HepG2 (cell line): ENCODE measurements at regions not wholly inside any gene's neighbourhood (a gene's known extent, or its start where the extent isn't known, plus 50 kb on each side); places are given as distances from the start of the nearest gene placed in this dataset.

Experiments
- BORCS8-MEF2B ChIP-seq: sonication (generic); formaldehyde crosslinking; IDR thresholded peaks from 2 replicates; pipeline ENCODE4 v1.8.0; 2022; ENCODE audit warnings: mild to moderate bottlenecking, missing genetic modification reagents
- FOSL1 ChIP-seq: sonication (generic); formaldehyde crosslinking; IDR thresholded peaks from 2 replicates; pipeline ENCODE4 v1.9.0; 2021; ENCODE audit warnings: missing genetic modification reagents, borderline replicate concordance
- FOXK2 ChIP-seq: fragments of 450-650 bp; IDR thresholded peaks from 2 replicates; pipeline ENCODE4 v1.6.1; 2016
- HCFC1 ChIP-seq: fragments of 150-350 bp; IDR thresholded peaks from 2 replicates; pipeline ENCODE4 v1.6.1; 2014; ENCODE audit warnings: low read depth, low read length
- HDAC1 ChIP-seq: sonication (generic); formaldehyde crosslinking; IDR thresholded peaks from 2 replicates; pipeline ENCODE4 v1.5.1; 2020; ENCODE audit warnings: mild to moderate bottlenecking, missing genetic modification reagents
- HDAC2 ChIP-seq: sonication (generic); formaldehyde crosslinking; IDR thresholded peaks from 2 replicates; pipeline ENCODE4 v1.4.0; 2020; ENCODE audit warnings: missing genetic modification reagents
- KLF15 ChIP-seq: sonication (generic); formaldehyde crosslinking; IDR thresholded peaks from 2 replicates; pipeline ENCODE4 v1.8.1; 2023; ENCODE audit warnings: borderline replicate concordance, mild to moderate bottlenecking, inconsistent platforms, missing genetic modification reagents, mixed read lengths
- MBNL3 ChIP-seq: fragments of 250-450 bp; sonication (Bioruptor Pico); conservative IDR thresholded peaks from 2 replicates; pipeline ENCODE4 v1.8.0; 2022; ENCODE audit warnings: mild to moderate bottlenecking, inconsistent platforms
- POGZ ChIP-seq: sonication (generic); formaldehyde crosslinking; IDR thresholded peaks from 2 replicates; pipeline ENCODE4 v1.4.0; 2020; ENCODE audit warnings: mild to moderate bottlenecking, missing genetic modification reagents
- POLR2AphosphoS5 ChIP-seq: IDR thresholded peaks from 2 replicates; pipeline ENCODE4 v1.6.1; 2012; ENCODE audit warnings: low read depth, low read length
- SPEN ChIP-seq: sonication (generic); formaldehyde crosslinking; IDR thresholded peaks from 2 replicates; pipeline ENCODE4 v1.5.1; 2020; ENCODE audit warnings: low read depth, mild to moderate bottlenecking, missing genetic modification reagents
- TAF1 ChIP-seq: sonication (generic); formaldehyde crosslinking; IDR thresholded peaks from 2 replicates; pipeline ENCODE4 v1.4.0; 2020; ENCODE audit warnings: missing genetic modification reagents
- TCF7 ChIP-seq: sonication (generic); IDR thresholded peaks from 2 replicates; pipeline ENCODE4 v1.6.1; 2016; ENCODE audit warnings: antibody characterized with exemption, low read depth
- ZNF124 ChIP-seq: sonication (generic); formaldehyde crosslinking; IDR thresholded peaks from 2 replicates; pipeline ENCODE4 v1.4.0; 2020; ENCODE audit warnings: missing genetic modification reagents
- ZNF230 ChIP-seq: sonication (generic); formaldehyde crosslinking; IDR thresholded peaks from 2 replicates; pipeline ENCODE4 v1.4.0; 2020; ENCODE audit warnings: mild to moderate bottlenecking, missing genetic modification reagents
- ZNF350 ChIP-seq: sonication (generic); formaldehyde crosslinking; IDR thresholded peaks from 2 replicates; pipeline ENCODE4 v1.4.0; 2020; ENCODE audit warnings: mild to moderate bottlenecking, low read depth, missing genetic modification reagents, borderline replicate concordance
- ZNF431 ChIP-seq: sonication (generic); formaldehyde crosslinking; IDR thresholded peaks from 2 replicates; pipeline ENCODE4 v1.9.0; 2022; ENCODE audit warnings: missing genetic modification reagents, low read depth, mild to moderate bottlenecking, borderline replicate concordance
- ZNF530 ChIP-seq: sonication (generic); formaldehyde crosslinking; IDR thresholded peaks from 2 replicates; pipeline ENCODE4 v1.5.0; 2020; ENCODE audit warnings: low read depth, mild to moderate bottlenecking, missing genetic modification reagents
- ZNF713 ChIP-seq: sonication (generic); formaldehyde crosslinking; IDR thresholded peaks from 2 replicates; pipeline ENCODE4 v1.4.0; 2020; ENCODE audit warnings: mild to moderate bottlenecking, missing genetic modification reagents
- ZNF780A ChIP-seq: sonication (generic); formaldehyde crosslinking; IDR thresholded peaks from 2 replicates; pipeline ENCODE4 v1.8.0; 2022; ENCODE audit warnings: mild to moderate bottlenecking, missing genetic modification reagents, moderate library complexity
- ZNF781 ChIP-seq: sonication (generic); formaldehyde crosslinking; IDR thresholded peaks from 2 replicates; pipeline ENCODE4 v1.5.1; 2020; ENCODE audit warnings: borderline replicate concordance, mild to moderate bottlenecking, missing genetic modification reagents; ENCODE audit errors: not compliant biosample characterization
- ZNF782 ChIP-seq: sonication (generic); formaldehyde crosslinking; IDR thresholded peaks from 2 replicates; pipeline ENCODE4 v1.4.0; 2020; ENCODE audit warnings: missing genetic modification reagents, mild to moderate bottlenecking, borderline replicate concordance
- ZSCAN20 ChIP-seq: sonication (generic); formaldehyde crosslinking; IDR thresholded peaks from 2 replicates; pipeline ENCODE4 v1.4.0; 2020; ENCODE audit warnings: missing genetic modification reagents, mild to moderate bottlenecking, borderline replicate concordance
- TF ChIP-seq, protein P1 (sequence below): sonication (generic); formaldehyde crosslinking; IDR thresholded peaks from 2 replicates; pipeline ENCODE4 v1.8.0; 2022; ENCODE audit warnings: mild to moderate bottlenecking, missing genetic modification reagents, moderate library complexity
- TF ChIP-seq, protein P2 (sequence below): sonication (generic); formaldehyde crosslinking; IDR thresholded peaks from 2 replicates; pipeline ENCODE4 v1.9.0; 2021; ENCODE audit warnings: missing genetic modification reagents, mild to moderate bottlenecking, borderline replicate concordance
- TF ChIP-seq, protein P3 (sequence below): sonication (generic); formaldehyde crosslinking; IDR thresholded peaks from 2 replicates; pipeline ENCODE4 v1.5.0; 2020; ENCODE audit warnings: mild to moderate bottlenecking, missing genetic modification reagents, borderline replicate concordance

DNA sequence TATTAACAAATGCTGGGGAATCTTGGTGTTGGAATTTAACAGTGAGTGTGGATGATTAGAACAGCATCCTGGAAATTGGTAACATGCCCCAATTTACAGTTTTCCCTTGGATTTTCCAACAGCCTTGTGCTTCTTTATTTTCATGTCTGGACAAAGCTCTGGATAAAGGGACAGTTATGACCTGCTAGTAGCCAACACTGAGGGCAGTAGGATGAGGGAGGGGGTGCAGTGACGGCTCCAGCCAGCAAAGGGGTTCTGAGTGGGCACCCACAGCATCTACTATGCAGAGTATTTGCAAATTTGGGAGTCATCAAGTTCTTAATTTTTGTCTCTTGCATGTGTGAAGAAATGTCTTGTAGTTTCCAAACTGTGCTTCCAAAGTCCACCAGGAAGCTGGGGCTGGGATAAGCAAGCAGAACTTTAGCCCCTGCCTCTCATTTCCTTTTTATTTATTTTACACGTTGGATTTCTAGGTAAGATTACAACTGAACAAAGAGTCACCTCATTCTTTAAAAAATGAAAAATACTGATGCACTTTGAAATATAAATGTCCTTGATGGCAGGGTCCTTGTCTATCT lies 63.0 kb upstream of the SELENOP start (continued):
- TF ChIP-seq POGZ (0 out of 2 replicates have a peak, but pooled peaks have one; percentile 23), FOXK2 (no peak), ZNF230 (CRISPR knock-in tag) (no peak), HDAC2 (CRISPR knock-in tag) (peak; percentile 67), HDAC1 (CRISPR knock-in tag) (no peak; the same call in 1 of the 2 replicates), TAF1 (peak; percentile 19; the same call in 1 of the 2 replicates), FOSL1 (CRISPR knock-in tag) (no peak), BORCS8-MEF2B (CRISPR knock-in tag) (no peak), ZNF782 (no peak), SPEN (CRISPR knock-in tag) (no peak), HCFC1 (no peak), ZSCAN20 (no peak), POLR2AphosphoS5 (no peak), MBNL3 (CRISPR knock-in tag) (no peak), KLF15 (CRISPR knock-in tag) (no peak), ZNF713 (CRISPR knock-in tag) (no peak), ZNF781 (no peak), ZNF780A (no peak), TCF7 (peak; percentile 63), ZNF530 (CRISPR knock-in tag) (no peak), ZNF124 (CRISPR knock-in tag) (no peak), ZNF350 (CRISPR knock-in tag) (peak; percentile 27; the same call in 1 of the 2 replicates), ZNF431 (no peak)
- TF ChIP-seq, protein P1, sequence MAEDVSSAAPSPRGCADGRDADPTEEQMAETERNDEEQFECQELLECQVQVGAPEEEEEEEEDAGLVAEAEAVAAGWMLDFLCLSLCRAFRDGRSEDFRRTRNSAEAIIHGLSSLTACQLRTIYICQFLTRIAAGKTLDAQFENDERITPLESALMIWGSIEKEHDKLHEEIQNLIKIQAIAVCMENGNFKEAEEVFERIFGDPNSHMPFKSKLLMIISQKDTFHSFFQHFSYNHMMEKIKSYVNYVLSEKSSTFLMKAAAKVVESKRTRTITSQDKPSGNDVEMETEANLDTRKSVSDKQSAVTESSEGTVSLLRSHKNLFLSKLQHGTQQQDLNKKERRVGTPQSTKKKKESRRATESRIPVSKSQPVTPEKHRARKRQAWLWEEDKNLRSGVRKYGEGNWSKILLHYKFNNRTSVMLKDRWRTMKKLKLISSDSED (CRISPR knock-in tag): no peak
- TF ChIP-seq, protein P2, sequence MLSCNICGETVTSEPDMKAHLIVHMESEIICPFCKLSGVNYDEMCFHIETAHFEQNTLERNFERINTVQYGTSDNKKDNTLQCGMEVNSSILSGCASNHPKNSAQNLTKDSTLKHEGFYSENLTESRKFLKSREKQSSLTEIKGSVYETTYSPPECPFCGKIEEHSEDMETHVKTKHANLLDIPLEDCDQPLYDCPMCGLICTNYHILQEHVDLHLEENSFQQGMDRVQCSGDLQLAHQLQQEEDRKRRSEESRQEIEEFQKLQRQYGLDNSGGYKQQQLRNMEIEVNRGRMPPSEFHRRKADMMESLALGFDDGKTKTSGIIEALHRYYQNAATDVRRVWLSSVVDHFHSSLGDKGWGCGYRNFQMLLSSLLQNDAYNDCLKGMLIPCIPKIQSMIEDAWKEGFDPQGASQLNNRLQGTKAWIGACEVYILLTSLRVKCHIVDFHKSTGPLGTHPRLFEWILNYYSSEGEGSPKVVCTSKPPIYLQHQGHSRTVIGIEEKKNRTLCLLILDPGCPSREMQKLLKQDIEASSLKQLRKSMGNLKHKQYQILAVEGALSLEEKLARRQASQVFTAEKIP: no peak
- TF ChIP-seq, protein P3, sequence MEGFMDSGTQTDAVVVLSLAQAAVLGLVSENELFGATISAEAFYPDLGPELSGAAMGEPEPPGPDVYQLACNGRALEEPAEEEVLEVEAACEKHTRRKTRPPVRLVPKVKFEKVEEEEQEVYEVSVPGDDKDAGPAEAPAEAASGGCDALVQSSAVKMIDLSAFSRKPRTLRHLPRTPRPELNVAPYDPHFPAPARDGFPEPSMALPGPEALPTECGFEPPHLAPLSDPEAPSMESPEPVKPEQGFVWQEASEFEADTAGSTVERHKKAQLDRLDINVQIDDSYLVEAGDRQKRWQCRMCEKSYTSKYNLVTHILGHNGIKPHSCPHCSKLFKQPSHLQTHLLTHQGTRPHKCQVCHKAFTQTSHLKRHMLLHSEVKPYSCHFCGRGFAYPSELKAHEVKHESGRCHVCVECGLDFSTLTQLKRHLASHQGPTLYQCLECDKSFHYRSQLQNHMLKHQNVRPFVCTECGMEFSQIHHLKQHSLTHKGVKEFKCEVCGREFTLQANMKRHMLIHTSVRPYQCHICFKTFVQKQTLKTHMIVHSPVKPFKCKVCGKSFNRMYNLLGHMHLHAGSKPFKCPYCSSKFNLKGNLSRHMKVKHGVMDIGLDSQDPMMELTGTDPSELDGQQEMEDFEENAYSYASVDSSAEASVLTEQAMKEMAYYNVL (CRISPR knock-in tag): peak; percentile 49; the same call in 1 of the 2 replicates
